Type B pancreatic cell (in vitro differentiated cells): ENCODE measurements at regions not wholly inside any gene's neighbourhood (a gene's known extent, or its start where the extent isn't known, plus 50 kb on each side); places are given as distances from the start of the nearest gene placed in this dataset.
A peak's percentile ranks its signal among the peaks of the same experiment; 100 is the strongest.

Experiments used
- DNase-seq: peaks from one replicate; pipeline ENCODE4 v3.0.0; 2021; ENCODE audit warnings: mixed read lengths; ENCODE audit not compliant: unreplicated experiment; ENCODE audit errors: extremely low spot score
- H3K27ac Mint-ChIP-seq: 2 replicates; pipeline ENCODE4 v1.8.0; 2021; ENCODE audit warnings: mild to moderate bottlenecking, mixed read lengths
- H3K27me3 Mint-ChIP-seq: 2 replicates; pipeline ENCODE4 v1.8.0; 2021; ENCODE audit warnings: mixed read lengths
- H3K36me3 Mint-ChIP-seq: 2 replicates; pipeline ENCODE4 v1.8.0; 2021; ENCODE audit warnings: mixed read lengths
- H3K4me1 Mint-ChIP-seq: one replicate; pipeline ENCODE4 v1.8.0; 2021; ENCODE audit warnings: mixed read lengths; ENCODE audit not compliant: unreplicated experiment
- H3K4me3 Mint-ChIP-seq: 2 replicates; pipeline ENCODE4 v1.8.0; 2021; ENCODE audit warnings: mild to moderate bottlenecking, mixed read lengths
- H3K9me3 Mint-ChIP-seq: 2 replicates; pipeline ENCODE4 v1.8.0; 2021; ENCODE audit warnings: mixed read lengths
- CTCF ChIP-seq: fragments of 200-600 bp; sonication (generic); conservative IDR thresholded peaks from 2 replicates; pipeline ENCODE4 v1.5.0; 2021; ENCODE audit warnings: antibody characterized with exemption, mild to moderate bottlenecking

DNA sequence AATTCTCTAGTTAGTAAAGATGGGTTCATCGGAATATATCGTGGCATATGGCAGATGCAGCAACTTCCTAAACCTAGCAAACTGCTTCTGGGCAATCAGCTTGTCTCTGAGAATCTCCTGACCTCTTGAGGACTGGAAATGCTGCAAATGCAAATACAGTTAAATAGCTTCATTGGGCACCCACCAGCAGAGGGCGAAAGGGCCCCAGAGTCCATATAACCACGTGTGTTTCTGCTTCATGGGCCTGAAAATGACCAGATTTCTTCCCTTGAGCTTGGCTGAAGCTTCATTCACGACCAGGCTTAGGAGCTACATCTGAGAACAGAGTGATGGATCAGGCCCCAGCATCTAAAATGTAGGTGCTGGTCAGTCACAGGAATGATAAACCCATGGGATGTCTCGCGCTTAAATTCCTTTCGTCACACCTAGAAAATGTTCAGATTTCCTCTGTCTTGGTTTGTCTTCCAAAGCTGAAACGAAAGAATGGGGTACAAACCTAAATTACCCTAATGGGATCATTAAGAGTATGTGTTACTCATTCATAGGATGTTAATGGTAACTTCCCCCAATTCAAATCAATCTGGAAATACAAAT lies 1482.5 kb upstream of the TMEM132C start:
- H3K27ac Mint-ChIP-seq = no peak overlapping the region
- no peaks in the 10 kb centered on the region for H3K36me3 Mint-ChIP-seq
- DNase-seq = no peak
- no peaks in the 10 kb centered on the region for H3K9me3 Mint-ChIP-seq
- no peak overlapping the region for H3K4me3 Mint-ChIP-seq
- peaks cover 3% of the 10 kb centered on the region for H3K4me1 Mint-ChIP-seq
- TF ChIP-seq CTCF = peak; percentile 78
- peaks cover 27% of the 10 kb centered on the region for H3K27me3 Mint-ChIP-seq

DNA sequence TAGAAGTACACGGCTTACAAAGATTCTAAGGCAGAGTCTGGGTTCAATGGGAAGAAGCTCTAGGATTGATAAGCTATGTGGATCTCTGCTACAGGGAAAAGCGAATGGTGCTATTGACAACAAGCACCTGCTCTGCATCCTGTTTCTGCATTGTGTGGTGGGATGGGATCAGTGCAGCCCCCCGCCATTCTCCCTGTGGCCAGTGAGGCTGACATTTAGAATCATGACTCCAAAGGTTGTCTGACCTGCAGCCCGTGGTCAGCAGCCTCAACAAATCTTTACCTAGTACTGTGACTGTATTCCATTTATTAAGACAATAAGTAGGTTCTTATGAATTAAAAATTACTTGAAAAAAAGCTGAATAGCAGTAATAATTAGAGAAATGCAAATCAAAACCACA lies 1477.0 kb upstream of the TMEM132C start:
- no peak overlapping the region for H3K27ac Mint-ChIP-seq
- TF ChIP-seq CTCF = no peak
- no peaks in the 10 kb centered on the region for H3K4me1 Mint-ChIP-seq
- no peaks in the 10 kb centered on the region for H3K9me3 Mint-ChIP-seq
- no peak for DNase-seq
- H3K36me3 Mint-ChIP-seq = no peaks in the 10 kb centered on the region
- H3K27me3 Mint-ChIP-seq = peaks cover 8% of the 10 kb centered on the region
- H3K4me3 Mint-ChIP-seq = no peak overlapping the region

- TF ChIP-seq CTCF = no peak
- DNase-seq = no peak
- Mint-ChIP-seq H3K27ac (no peak overlapping the region), H3K4me3 (no peak overlapping the region), H3K4me1 (no peaks in the 10 kb centered on the region), H3K27me3 (peaks cover 8% of the 10 kb centered on the region), H3K9me3 (no peaks in the 10 kb centered on the region), H3K36me3 (no peaks in the 10 kb centered on the region)
Measured at GRCh38 chr12:126791122-126791521, 1475.8 kb upstream of the TMEM132C start.

- Mint-ChIP-seq H3K4me1 (no peaks in the 10 kb centered on the region), H3K27me3 (peaks cover 3% of the 10 kb centered on the region), H3K4me3 (no peak overlapping the region), H3K36me3 (no peaks in the 10 kb centered on the region), H3K27ac (no peak overlapping the region), H3K9me3 (no peaks in the 10 kb centered on the region)
- DNase-seq = no peak
- no peak for TF ChIP-seq CTCF
Measured at GRCh38 chr12:126792411-126792810, 1474.6 kb upstream of the TMEM132C start.

GRCh38 chr12:126797525-126797924 lies 1469.4 kb upstream of the TMEM132C start:
- H3K36me3 Mint-ChIP-seq = no peaks in the 10 kb centered on the region
- peaks cover 3% of the 10 kb centered on the region for H3K27me3 Mint-ChIP-seq
- no peak for TF ChIP-seq CTCF
- no peaks in the 10 kb centered on the region for H3K4me1 Mint-ChIP-seq
- no peak for DNase-seq
- H3K27ac Mint-ChIP-seq = no peak overlapping the region
- H3K4me3 Mint-ChIP-seq = no peak overlapping the region
- no peaks in the 10 kb centered on the region for H3K9me3 Mint-ChIP-seq

GRCh38 chr12:126798449-126798848 lies 1468.5 kb upstream of the TMEM132C start:
- Mint-ChIP-seq H3K27me3 (peaks cover 3% of the 10 kb centered on the region), H3K4me1 (no peaks in the 10 kb centered on the region), H3K36me3 (no peaks in the 10 kb centered on the region), H3K27ac (no peak overlapping the region), H3K9me3 (no peaks in the 10 kb centered on the region), H3K4me3 (no peak overlapping the region)
- no peak for TF ChIP-seq CTCF
- no peak for DNase-seq
